ENCODE measurements at regions not wholly inside any gene's neighbourhood (a gene's known extent, or its start where the extent isn't known, plus 50 kb on each side); places are given as distances from the start of the nearest gene placed in this dataset.

- 88 to 96% methylated on average over 15 to 17 of the region's 17 CpGs for WGBS, 2 donors
Observed at GRCh38 chr4:133450813-133451212, 301.7 kb downstream of the PCDH10 start.

GRCh38 chr4:133440404-133440803, 291.3 kb downstream of the PCDH10 start:
- TF ChIP-seq EP300 (IDR thresholded peaks at IDR 0.05) (no peak), POLR2AphosphoS5 (IDR thresholded peaks at IDR 0.05) (no peak), CTCF (IDR thresholded peaks at IDR 0.05) (no peak), POLR2A (IDR thresholded peaks at IDR 0.05) (no peak)
- no peak overlapping the region for H3K27ac ChIP-seq
- no peaks in the 10 kb centered on the region for H3K27me3 ChIP-seq
- ATAC-seq (ENCODE audit: low FRiP score in 2 of 2) (no peak), DNase-seq (no peak)
- H3K36me3 ChIP-seq, result no peaks in the 10 kb centered on the region
- no peaks in the 10 kb centered on the region for H3K9me3 ChIP-seq
- no peak overlapping the region for H3K4me3 ChIP-seq
- H3K4me1 ChIP-seq, result no peaks in the 10 kb centered on the region

More at GRCh38 chr4:133450813-133451212, 301.7 kb downstream of the PCDH10 start:
- Histone ChIP-seq H3K27me3 (no peaks in the 10 kb centered on the region), H3K9me3 (no peaks in the 10 kb centered on the region), H3K4me1 (no peaks in the 10 kb centered on the region), H3K4me3 (no peak overlapping the region), H3K27ac (no peak overlapping the region), H3K36me3 (no peaks in the 10 kb centered on the region)
- no peak for ATAC-seq (ENCODE audit: low FRiP score in 2 of 2)
- DNase-seq, result peak in 1 of 2 donors; percentile 36
- TF ChIP-seq CTCF (IDR thresholded peaks at IDR 0.05) (no peak), EP300 (IDR thresholded peaks at IDR 0.05) (no peak), POLR2AphosphoS5 (IDR thresholded peaks at IDR 0.05) (no peak), POLR2A (IDR thresholded peaks at IDR 0.05) (no peak)

GRCh38 chr4:133439830-133440229, 290.7 kb downstream of the PCDH10 start:
- Histone ChIP-seq H3K27ac (no peak overlapping the region), H3K4me3 (no peak overlapping the region), H3K4me1 (no peaks in the 10 kb centered on the region), H3K9me3 (no peaks in the 10 kb centered on the region), H3K27me3 (no peaks in the 10 kb centered on the region), H3K36me3 (no peaks in the 10 kb centered on the region)
- DNase-seq (no peak), ATAC-seq (ENCODE audit: low FRiP score in 2 of 2) (no peak)
- WGBS, 2 donors, result 90 to 91% methylated on average over 2 of the region's 2 CpGs
- TF ChIP-seq EP300 (IDR thresholded peaks at IDR 0.05) (no peak), POLR2AphosphoS5 (IDR thresholded peaks at IDR 0.05) (no peak), POLR2A (IDR thresholded peaks at IDR 0.05) (no peak)

- Histone ChIP-seq H3K9me3 (no peaks in the 10 kb centered on the region), H3K27ac (no peak overlapping the region), H3K36me3 (no peaks in the 10 kb centered on the region), H3K4me1 (no peaks in the 10 kb centered on the region), H3K27me3 (no peaks in the 10 kb centered on the region), H3K4me3 (no peak overlapping the region)
- TF ChIP-seq EP300 (IDR thresholded peaks at IDR 0.05) (no peak), POLR2AphosphoS5 (IDR thresholded peaks at IDR 0.05) (no peak), POLR2A (IDR thresholded peaks at IDR 0.05) (no peak), CTCF (IDR thresholded peaks at IDR 0.05) (no peak)
- no peak for ATAC-seq (ENCODE audit: low FRiP score in 2 of 2)
- WGBS, 2 donors, result 62 to 78% methylated on average over 4 of the region's 4 CpGs
- DNase-seq, result no peak
Observed at GRCh38 chr4:133424605-133425004, 275.5 kb downstream of the PCDH10 start.

GRCh38 chr4:133403913-133404312, 254.8 kb downstream of the PCDH10 start:
- no peaks in the 10 kb centered on the region for H3K36me3 ChIP-seq
- ATAC-seq (ENCODE audit: low FRiP score in 2 of 2), result no peak
- no peak overlapping the region for H3K4me3 ChIP-seq
- H3K4me1 ChIP-seq, result no peaks in the 10 kb centered on the region
- DNase-seq, result no peak
- H3K27ac ChIP-seq, result no peak overlapping the region
- no peaks in the 10 kb centered on the region for H3K27me3 ChIP-seq
- no peak for TF ChIP-seq EP300 (IDR thresholded peaks at IDR 0.05)
- no peak for TF ChIP-seq CTCF (IDR thresholded peaks at IDR 0.05)
- no peak for TF ChIP-seq POLR2AphosphoS5 (IDR thresholded peaks at IDR 0.05)
- TF ChIP-seq POLR2A (IDR thresholded peaks at IDR 0.05), result no peak
- 27 to 30% methylated on average over 2 of the region's 2 CpGs for WGBS, 2 donors
- H3K9me3 ChIP-seq, result no peaks in the 10 kb centered on the region

Data from upper lobe of left lung (tissue), 6 donors.